ENCODE measurements at regions not wholly inside any gene's neighbourhood (a gene's known extent, or its start where the extent isn't known, plus 50 kb on each side); places are given as distances from the start of the nearest gene placed in this dataset.

DNA sequence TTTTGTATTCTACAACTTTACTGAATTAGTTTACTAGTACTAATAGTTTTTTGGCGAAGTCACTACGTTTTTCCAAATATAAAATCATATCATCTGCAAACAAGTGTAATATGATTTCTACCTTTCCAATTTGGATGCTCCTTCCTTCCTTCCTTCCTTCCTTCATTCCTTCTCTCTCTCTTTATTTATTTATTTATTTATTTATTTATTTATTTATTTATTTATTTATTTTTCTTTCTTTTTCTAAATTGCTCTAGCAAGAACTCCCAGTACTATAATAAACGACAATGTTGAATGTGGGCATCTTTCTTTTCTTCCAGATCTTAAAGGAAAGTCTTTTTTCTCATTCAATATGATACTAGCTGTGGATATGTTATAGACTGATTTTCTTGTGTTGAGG, 656.0 kb upstream of the LUZP2 start:
- H3K27ac ChIP-seq: no peak overlapping the region
- no peak overlapping the region for H3K4me3 ChIP-seq
- DNase-seq (ENCODE audit: low spot score): no peak
- no peak for TF ChIP-seq CTCF (IDR thresholded peaks at IDR 0.05)

GRCh38 chr11:23846902-23847422, 649.9 kb upstream of the LUZP2 start:
- TF ChIP-seq CTCF (IDR thresholded peaks at IDR 0.05): no peak
- no peak for DNase-seq (ENCODE audit: low spot score)
- Histone ChIP-seq H3K27ac (no peak overlapping the region), H3K4me3 (no peak overlapping the region)

GRCh38 chr11:23851216-23851615, 645.6 kb upstream of the LUZP2 start:
- DNase-seq (ENCODE audit: low spot score): no peak
- H3K27ac ChIP-seq: no peak overlapping the region
- no peak for TF ChIP-seq CTCF (IDR thresholded peaks at IDR 0.05)
- no peak overlapping the region for H3K4me3 ChIP-seq

DNA sequence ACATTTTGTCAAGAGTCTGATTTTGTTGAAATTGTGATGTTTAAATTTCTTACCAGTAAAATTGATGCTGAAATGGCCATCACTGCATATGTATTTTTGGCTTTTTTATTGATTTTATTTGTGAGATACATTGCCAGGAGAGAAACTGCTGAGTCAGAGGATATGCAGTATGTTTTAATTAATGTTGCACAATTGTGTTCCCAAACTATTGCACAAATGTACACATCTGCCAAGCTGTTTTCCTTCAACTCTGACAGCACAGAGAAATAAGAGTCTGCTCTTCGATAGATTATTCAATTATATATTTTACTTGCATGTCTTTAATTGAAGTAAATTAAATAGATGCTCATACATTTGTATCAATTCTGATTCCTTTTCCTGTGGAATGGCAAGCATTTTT, 640.2 kb upstream of the LUZP2 start:
- Histone ChIP-seq H3K4me3 (no peak overlapping the region), H3K27ac (no peak overlapping the region)
- TF ChIP-seq CTCF (IDR thresholded peaks at IDR 0.05): no peak
- no peak for DNase-seq (ENCODE audit: low spot score)

GRCh38 chr11:23859087-23859486, 637.8 kb upstream of the LUZP2 start:
- TF ChIP-seq CTCF (IDR thresholded peaks at IDR 0.05): no peak
- no peak overlapping the region for H3K27ac ChIP-seq
- DNase-seq (ENCODE audit: low spot score): no peak
- no peak overlapping the region for H3K4me3 ChIP-seq

GRCh38 chr11:23861615-23862014, 635.2 kb upstream of the LUZP2 start:
- Histone ChIP-seq H3K4me3 (no peak overlapping the region), H3K27ac (no peak overlapping the region)
- DNase-seq (ENCODE audit: low spot score): no peak
- no peak for TF ChIP-seq CTCF (IDR thresholded peaks at IDR 0.05)

DNA sequence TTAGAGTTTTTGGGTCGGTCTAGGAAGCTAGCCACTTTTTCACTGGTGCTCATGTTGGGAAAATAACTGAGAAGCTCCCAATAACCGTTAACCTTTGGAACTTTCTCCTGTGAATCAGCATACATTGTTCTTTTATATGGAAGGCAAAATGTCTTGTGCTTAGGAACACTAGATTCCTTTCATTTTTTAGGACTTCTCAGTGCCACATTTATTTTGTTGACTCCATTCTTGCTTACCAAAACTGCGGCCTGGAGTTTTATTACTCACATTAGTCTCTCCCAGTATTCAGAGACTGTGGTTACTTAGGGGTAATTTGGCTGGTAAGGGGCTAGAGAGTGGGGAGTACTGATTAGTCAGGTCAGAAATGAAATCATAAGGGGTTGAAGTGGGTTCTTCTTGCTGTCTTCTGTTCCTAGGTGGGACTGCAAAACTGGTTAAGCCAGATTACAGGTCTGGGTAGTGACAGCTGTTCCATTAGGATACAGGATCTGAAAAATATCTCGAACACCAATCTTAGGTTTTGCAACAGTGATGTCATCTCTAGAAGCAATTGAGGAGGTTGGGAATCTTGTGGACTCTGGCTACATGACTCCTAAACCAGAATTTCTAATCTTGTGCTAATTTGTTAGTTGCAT, 631.4 kb upstream of the LUZP2 start:
- Histone ChIP-seq H3K4me3 (no peak overlapping the region), H3K27ac (no peak overlapping the region)
- no peak for TF ChIP-seq CTCF (IDR thresholded peaks at IDR 0.05)
- DNase-seq (ENCODE audit: low spot score): no peak

Data from coronary artery (tissue), 2 donors.